Endothelial cell of umbilical vein (primary cell): ENCODE measurements at regions not wholly inside any gene's neighbourhood (a gene's known extent, or its start where the extent isn't known, plus 50 kb on each side); places are given as distances from the start of the nearest gene placed in this dataset.

ENCODE experiments used
- CTCF ChIP-seq, 2 donors: IDR thresholded peaks; 1 replicate in 1 of 2; 2 replicates in 1 of 2; pipeline ENCODE4 v1.5.1; 2011; ENCODE audit warnings: low read length in 2 of 2, mild to moderate bottlenecking in 2 of 2, moderate library complexity in 2 of 2, control low read depth in 1 of 2, inconsistent platforms in 1 of 2, low read depth in 1 of 2; ENCODE audit not compliant: insufficient read depth in 1 of 2; ENCODE audit errors: extremely low read depth in 1 of 2
- POLR2A ChIP-seq: IDR thresholded peaks from 2 replicates; pipeline ENCODE4 v1.6.1; 2012; ENCODE audit warnings: low read depth, mild to moderate bottlenecking, control low read depth, low read length

DNA sequence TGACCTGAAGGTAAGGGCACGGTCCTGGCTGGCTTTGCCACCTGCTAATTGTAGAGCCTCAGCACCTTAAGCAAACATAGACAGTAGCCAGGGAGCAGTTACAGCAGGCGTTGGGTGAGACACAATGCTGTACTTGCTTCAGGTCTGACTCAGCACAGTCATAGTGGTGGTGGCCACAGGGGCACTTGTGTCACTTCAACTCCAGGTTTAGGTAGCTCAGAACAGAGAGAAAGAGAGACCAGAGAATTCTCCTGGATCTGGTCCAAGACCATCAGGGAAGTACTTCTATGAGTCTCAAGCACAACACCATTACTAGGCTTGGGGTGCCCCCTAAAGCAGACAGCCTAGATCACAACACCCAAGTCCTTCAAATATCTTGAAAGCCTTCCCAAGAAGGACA, 204.4 kb downstream of the OTOL1 start:
- no peak for TF ChIP-seq CTCF (IDR thresholded peaks at IDR 0.05; ENCODE audit: extremely low read depth in 1 of 2, insufficient read depth in 1 of 2, low read depth in 1 of 2, low read length in 2 of 2)
- TF ChIP-seq POLR2A = no peak
